H9 (cell line): ENCODE measurements at regions not wholly inside any gene's neighbourhood (a gene's known extent, or its start where the extent isn't known, plus 50 kb on each side); places are given as distances from the start of the nearest gene placed in this dataset.

Experiments
- DNase-seq: peaks from one replicate; pipeline ENCODE4 v3.0.0-alpha.2; 2017
- H2AFZ ChIP-seq: one replicate; pipeline ENCODE4 v1.6.1; 2013; ENCODE audit warnings: mild to moderate bottlenecking, low read length, control low read depth, moderate library complexity
- H2AK5ac ChIP-seq: 2 replicates; pipeline ENCODE4 v1.6.1; 2013; ENCODE audit warnings: low read length, control low read depth, mixed read lengths; ENCODE audit not compliant: insufficient read length
- H2BK120ac ChIP-seq: one replicate; pipeline ENCODE4 v1.6.1; 2013; ENCODE audit warnings: low read depth, mild to moderate bottlenecking, low read length, control low read depth, inconsistent platforms; ENCODE audit not compliant: poor library complexity, severe bottlenecking
- H2BK12ac ChIP-seq: 2 replicates; pipeline ENCODE4 v1.6.1; 2013; ENCODE audit warnings: low read length, control low read depth, mixed read lengths, low read depth; ENCODE audit not compliant: insufficient read length
- H2BK15ac ChIP-seq: 2 replicates; pipeline ENCODE4 v1.6.1; 2013; ENCODE audit warnings: low read depth, low read length, control low read depth
- H2BK20ac ChIP-seq: one replicate; pipeline ENCODE4 v1.6.1; 2013; ENCODE audit warnings: low read depth, mild to moderate bottlenecking, low read length, control low read depth, inconsistent platforms; ENCODE audit not compliant: poor library complexity, severe bottlenecking
- H2BK5ac ChIP-seq: 2 replicates; pipeline ENCODE4 v1.6.1; 2013; ENCODE audit warnings: low read length, control low read depth, mixed read lengths; ENCODE audit not compliant: insufficient read length
- H3K14ac ChIP-seq: 2 replicates; pipeline ENCODE4 v1.6.1; 2013; ENCODE audit warnings: low read length, control low read depth; ENCODE audit not compliant: insufficient read depth
- H3K18ac ChIP-seq: 2 replicates; pipeline ENCODE4 v1.6.1; 2013; ENCODE audit warnings: low read depth, mild to moderate bottlenecking, mixed read lengths, low read length, control low read depth; ENCODE audit not compliant: insufficient read length
- H3K23ac ChIP-seq: 2 replicates; pipeline ENCODE4 v1.6.1; 2013; ENCODE audit warnings: low read length, control low read depth, mixed read lengths, low read depth; ENCODE audit not compliant: insufficient read length
- H3K23me2 ChIP-seq: 2 replicates; pipeline ENCODE4 v1.6.1; 2013; ENCODE audit warnings: low read depth, mild to moderate bottlenecking, mixed read lengths, low read length, control low read depth; ENCODE audit not compliant: insufficient read length, poor library complexity, severe bottlenecking
- H3K27ac ChIP-seq: 2 replicates; pipeline ENCODE4 v1.5.1; 2013; ENCODE audit warnings: low read length, control low read depth, mixed read lengths, low read depth; ENCODE audit not compliant: insufficient read length
- H3K27me3 ChIP-seq: 2 replicates; pipeline ENCODE4 v1.6.1; 2013; ENCODE audit warnings: low read length, control low read depth, inconsistent platforms; ENCODE audit not compliant: insufficient read depth
- H3K4ac ChIP-seq: 2 replicates; pipeline ENCODE4 v1.6.1; 2013; ENCODE audit warnings: low read depth, mild to moderate bottlenecking, control low read depth, inconsistent platforms, low read length, moderate library complexity
- H3K4me1 ChIP-seq: 2 replicates; pipeline ENCODE4 v1.6.1; 2013; ENCODE audit warnings: low read length, control low read depth, inconsistent platforms; ENCODE audit not compliant: insufficient read depth
- H3K4me2 ChIP-seq: 2 replicates; pipeline ENCODE4 v1.6.1; 2013; ENCODE audit warnings: low read length, control low read depth, mixed read lengths; ENCODE audit not compliant: insufficient read length, insufficient read depth
- H3K56ac ChIP-seq: 2 replicates; pipeline ENCODE4 v1.6.1; 2013; ENCODE audit warnings: low read depth, mild to moderate bottlenecking, mixed read lengths, low read length, control low read depth; ENCODE audit not compliant: insufficient read length
- H3K79me1 ChIP-seq: 2 replicates; pipeline ENCODE4 v1.6.1; 2013; ENCODE audit warnings: low read depth, mild to moderate bottlenecking, moderate library complexity, low read length, control low read depth, inconsistent platforms; ENCODE audit not compliant: insufficient read depth, poor library complexity, severe bottlenecking
- H3K79me2 ChIP-seq: 2 replicates; pipeline ENCODE4 v1.6.1; 2013; ENCODE audit warnings: low read length, control low read depth, inconsistent platforms; ENCODE audit not compliant: insufficient read depth
- H3K9ac ChIP-seq: 2 replicates; pipeline ENCODE4 v1.6.1; 2013; ENCODE audit warnings: low read length, control low read depth, mixed read lengths; ENCODE audit not compliant: insufficient read length; ENCODE audit errors: extremely low read depth
- H3K9me3 ChIP-seq: one replicate; pipeline ENCODE4 v1.6.1; 2013; ENCODE audit warnings: low read depth, low read length, inconsistent platforms; ENCODE audit not compliant: control insufficient read depth
- H3T11ph ChIP-seq: one replicate; pipeline ENCODE4 v1.6.1; 2013; ENCODE audit warnings: mild to moderate bottlenecking, low read length, control low read depth, inconsistent platforms
- H4K20me1 ChIP-seq: one replicate; pipeline ENCODE4 v1.6.1; 2013; ENCODE audit not compliant: control insufficient read depth, insufficient read length, insufficient read depth
- H4K5ac ChIP-seq: 2 replicates; pipeline ENCODE4 v1.6.1; 2013; ENCODE audit warnings: low read depth, mild to moderate bottlenecking, mixed read lengths, low read length, control low read depth; ENCODE audit not compliant: insufficient read length
- H4K8ac ChIP-seq: replicated peaks from 2 replicates; pipeline ENCODE4 v1.6.1; 2013; ENCODE audit warnings: low read length, control low read depth, mixed read lengths, low read depth; ENCODE audit not compliant: insufficient read length
- H4K91ac ChIP-seq: 2 replicates; pipeline ENCODE4 v1.6.1; 2013; ENCODE audit warnings: low read depth, mild to moderate bottlenecking, moderate library complexity, mixed read lengths, low read length, control low read depth; ENCODE audit not compliant: insufficient read length
- H3K27ac Mint-ChIP-seq, 3 experiments: 2 replicates in 2 of 3; 3 replicates in 1 of 3; pipeline ENCODE4 v1.8.0; 2020 to 2021; ENCODE audit warnings: mixed read lengths in 3 of 3, mild to moderate bottlenecking in 1 of 3, moderate library complexity in 1 of 3
- H3K27me3 Mint-ChIP-seq: 2 replicates; pipeline ENCODE4 v1.8.0; 2021; ENCODE audit warnings: low read depth, mild to moderate bottlenecking, moderate library complexity, mixed read lengths
- H3K36me3 Mint-ChIP-seq, 3 experiments: 2 replicates in 2 of 3; 3 replicates in 1 of 3; pipeline ENCODE4 v1.8.0; 2020 to 2021; ENCODE audit warnings: low read depth in 3 of 3, mixed read lengths in 3 of 3; ENCODE audit not compliant: insufficient read depth in 1 of 3
- H3K4me1 Mint-ChIP-seq, 2 experiments: 2 replicates each; pipeline ENCODE4 v1.8.0; 2020; ENCODE audit warnings: mixed read lengths in 2 of 2
- H3K4me3 Mint-ChIP-seq, 2 experiments: 2 replicates in 1 of 2; 3 replicates in 1 of 2; pipeline ENCODE4 v1.8.0; 2020 to 2021; ENCODE audit warnings: mild to moderate bottlenecking in 2 of 2, mixed read lengths in 2 of 2, moderate library complexity in 1 of 2
- H3K9me3 Mint-ChIP-seq, 2 experiments: 2 replicates in 1 of 2; 3 replicates in 1 of 2; pipeline ENCODE4 v1.8.0; 2020; ENCODE audit warnings: mild to moderate bottlenecking in 2 of 2, mixed read lengths in 2 of 2, moderate library complexity in 1 of 2
- WGBS: extraction: QIAGEN DNeasy Blood & Tissue Kit; methylation state at CpG from one replicate; pipeline ENCODE4 v1.1.7; 2013; ENCODE audit warnings: missing lambda C conversion rate, low lambda C conversion rate, mixed read lengths; ENCODE audit not compliant: insufficient read length; ENCODE audit errors: extremely low coverage; 5-methylcytosine and 5-hydroxymethylcytosine counted together
- TF ChIP-seq, protein P1 (sequence below): fragments of 200-600 bp; sonication (generic); conservative IDR thresholded peaks from 3 replicates; pipeline ENCODE4 v1.8.0; 2021; ENCODE audit warnings: antibody characterized with exemption, mild to moderate bottlenecking

DNA sequence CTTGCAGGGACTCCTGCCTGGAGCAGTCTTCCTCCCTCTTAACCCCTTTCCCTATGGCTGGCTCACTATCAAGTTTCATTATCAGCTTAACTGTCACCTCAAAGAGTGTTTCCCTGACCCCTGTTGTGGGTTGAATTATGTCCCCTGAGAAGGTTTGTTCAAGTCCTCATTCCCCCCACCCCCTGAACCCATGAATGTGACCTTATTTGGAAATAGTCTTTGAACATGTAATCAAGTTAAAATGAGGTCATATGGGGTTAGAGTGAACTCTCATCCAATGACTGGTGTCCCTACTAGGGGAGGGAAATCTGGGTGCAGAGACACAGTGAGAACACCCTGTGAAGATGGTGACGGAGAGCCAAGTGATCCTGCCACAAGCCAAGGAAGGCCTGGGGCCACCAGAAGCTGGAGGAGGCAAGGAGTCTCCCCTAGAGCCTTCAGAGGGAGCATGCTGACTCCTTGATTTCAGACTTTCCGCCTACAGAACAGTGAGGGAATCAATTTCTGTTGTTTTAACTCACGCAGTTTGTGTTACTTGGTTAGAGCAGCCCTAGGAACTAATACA lies 165.2 kb upstream of the TOP1 start:
- peak overlapping the region in 1 of 3 experiments; percentile 48; a peak in 1 of 7 replicates for H3K27ac Mint-ChIP-seq
- Histone ChIP-seq H4K91ac (no peak overlapping the region), H2AK5ac (no peak overlapping the region), H3K9me3 (no peaks in the 10 kb centered on the region), H4K8ac (no peak overlapping the region), H2BK15ac (no peak overlapping the region), H3K4me2 (no peak overlapping the region), H4K20me1 (no peaks in the 10 kb centered on the region), H2AFZ (no peak overlapping the region), H3K4me1 (no peaks in the 10 kb centered on the region; the same call in 1 of the 2 replicates), H2BK12ac (no peak overlapping the region), H3K23me2 (no peaks in the 10 kb centered on the region), H3K18ac (no peak overlapping the region), H2BK20ac (no peak overlapping the region), H3K79me1 (no peaks in the 10 kb centered on the region), H3K56ac (no peak overlapping the region), H3K79me2 (no peaks in the 10 kb centered on the region), H3K27ac (no peak overlapping the region), H3K27me3 (no peaks in the 10 kb centered on the region), H2BK120ac (no peak overlapping the region), H3K23ac (no peak overlapping the region), H4K5ac (no peak overlapping the region), H3K9ac (no peak overlapping the region), H3K4ac (no peak overlapping the region), H3T11ph (no peak overlapping the region), H3K14ac (no peak overlapping the region), H2BK5ac (no peak overlapping the region)
- H3K27me3 Mint-ChIP-seq, result peaks cover 4% of the 10 kb centered on the region
- H3K9me3 Mint-ChIP-seq, result no peaks in the 10 kb centered on the region
- TF ChIP-seq, protein P1, sequence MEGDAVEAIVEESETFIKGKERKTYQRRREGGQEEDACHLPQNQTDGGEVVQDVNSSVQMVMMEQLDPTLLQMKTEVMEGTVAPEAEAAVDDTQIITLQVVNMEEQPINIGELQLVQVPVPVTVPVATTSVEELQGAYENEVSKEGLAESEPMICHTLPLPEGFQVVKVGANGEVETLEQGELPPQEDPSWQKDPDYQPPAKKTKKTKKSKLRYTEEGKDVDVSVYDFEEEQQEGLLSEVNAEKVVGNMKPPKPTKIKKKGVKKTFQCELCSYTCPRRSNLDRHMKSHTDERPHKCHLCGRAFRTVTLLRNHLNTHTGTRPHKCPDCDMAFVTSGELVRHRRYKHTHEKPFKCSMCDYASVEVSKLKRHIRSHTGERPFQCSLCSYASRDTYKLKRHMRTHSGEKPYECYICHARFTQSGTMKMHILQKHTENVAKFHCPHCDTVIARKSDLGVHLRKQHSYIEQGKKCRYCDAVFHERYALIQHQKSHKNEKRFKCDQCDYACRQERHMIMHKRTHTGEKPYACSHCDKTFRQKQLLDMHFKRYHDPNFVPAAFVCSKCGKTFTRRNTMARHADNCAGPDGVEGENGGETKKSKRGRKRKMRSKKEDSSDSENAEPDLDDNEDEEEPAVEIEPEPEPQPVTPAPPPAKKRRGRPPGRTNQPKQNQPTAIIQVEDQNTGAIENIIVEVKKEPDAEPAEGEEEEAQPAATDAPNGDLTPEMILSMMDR, result no peak
- WGBS, result no CpG with 5 or more reads among the region's 3 CpGs
- H3K4me3 Mint-ChIP-seq, result no peak overlapping the region
- no peak for DNase-seq
- peaks cover 17 to 22% of the 10 kb centered on the region in 2 experiments for H3K4me1 Mint-ChIP-seq
- H3K36me3 Mint-ChIP-seq, result no peaks in the 10 kb centered on the region; a peak in 1 of 7 replicates
